Chondrocyte (in vitro differentiated cells): ENCODE measurements at regions not wholly inside any gene's neighbourhood (a gene's known extent, or its start where the extent isn't known, plus 50 kb on each side); places are given as distances from the start of the nearest gene placed in this dataset.

Experiments used
- DNase-seq: peaks from one replicate; pipeline ENCODE4 v3.0.0; 2021; ENCODE audit warnings: mixed read lengths, low spot score
- H3K27ac Mint-ChIP-seq: one replicate; pipeline ENCODE4 v1.8.0; 2021; ENCODE audit warnings: mild to moderate bottlenecking, moderate library complexity, mixed read lengths; ENCODE audit not compliant: unreplicated experiment
- H3K27me3 Mint-ChIP-seq: 2 replicates; pipeline ENCODE4 v1.8.0; 2021; ENCODE audit warnings: low read depth, mixed read lengths
- H3K36me3 Mint-ChIP-seq: 2 replicates; pipeline ENCODE4 v1.8.0; 2021; ENCODE audit warnings: low read depth, mixed read lengths
- H3K4me1 Mint-ChIP-seq: 2 replicates; pipeline ENCODE4 v1.8.0; 2021; ENCODE audit warnings: low read depth, mild to moderate bottlenecking, mixed read lengths
- H3K4me3 Mint-ChIP-seq: one replicate; pipeline ENCODE4 v1.8.0; 2021; ENCODE audit warnings: mild to moderate bottlenecking, moderate library complexity, mixed read lengths; ENCODE audit not compliant: unreplicated experiment
- H3K9me3 Mint-ChIP-seq: 2 replicates; pipeline ENCODE4 v1.8.0; 2021; ENCODE audit warnings: low read depth, mixed read lengths
- CTCF ChIP-seq: fragments of 200-600 bp; sonication (generic); IDR thresholded peaks from 2 replicates; pipeline ENCODE4 v1.5.0; 2021; ENCODE audit warnings: antibody characterized with exemption, mild to moderate bottlenecking, moderate library complexity

GRCh38 chr6:21496196-21496595, 97.4 kb upstream of the SOX4 start:
- no peak for DNase-seq
- no peak overlapping the region for H3K4me3 Mint-ChIP-seq
- no peak for TF ChIP-seq CTCF
- H3K27me3 Mint-ChIP-seq: no peaks in the 10 kb centered on the region
- H3K9me3 Mint-ChIP-seq: no peaks in the 10 kb centered on the region
- H3K4me1 Mint-ChIP-seq: peaks cover 13% of the 10 kb centered on the region
- H3K27ac Mint-ChIP-seq: peak overlapping the region; percentile 60
- no peaks in the 10 kb centered on the region for H3K36me3 Mint-ChIP-seq

GRCh38 chr6:21496706-21497105, 96.8 kb upstream of the SOX4 start:
- H3K36me3 Mint-ChIP-seq: no peaks in the 10 kb centered on the region
- H3K9me3 Mint-ChIP-seq: no peaks in the 10 kb centered on the region
- H3K4me3 Mint-ChIP-seq: no peak overlapping the region
- no peaks in the 10 kb centered on the region for H3K27me3 Mint-ChIP-seq
- no peak overlapping the region for H3K27ac Mint-ChIP-seq
- no peak for DNase-seq
- peaks cover 13% of the 10 kb centered on the region for H3K4me1 Mint-ChIP-seq
- no peak for TF ChIP-seq CTCF

GRCh38 chr6:21500314-21501020, 93.1 kb upstream of the SOX4 start:
- TF ChIP-seq CTCF: no peak
- Mint-ChIP-seq H3K27me3 (no peaks in the 10 kb centered on the region), H3K4me1 (peaks cover 13% of the 10 kb centered on the region), H3K4me3 (no peak overlapping the region), H3K27ac (no peak overlapping the region), H3K36me3 (no peaks in the 10 kb centered on the region), H3K9me3 (no peaks in the 10 kb centered on the region)
- no peak for DNase-seq

- H3K27ac Mint-ChIP-seq: no peak overlapping the region
- peaks cover 8% of the 10 kb centered on the region for H3K4me1 Mint-ChIP-seq
- no peak overlapping the region for H3K4me3 Mint-ChIP-seq
- H3K27me3 Mint-ChIP-seq: no peaks in the 10 kb centered on the region
- TF ChIP-seq CTCF: no peak
- no peaks in the 10 kb centered on the region for H3K36me3 Mint-ChIP-seq
- no peak for DNase-seq
- no peaks in the 10 kb centered on the region for H3K9me3 Mint-ChIP-seq
Measured at GRCh38 chr6:21501021-21501354, 92.6 kb upstream of the SOX4 start.

GRCh38 chr6:21501815-21502214, 91.7 kb upstream of the SOX4 start:
- no peak overlapping the region for H3K4me3 Mint-ChIP-seq
- TF ChIP-seq CTCF: no peak
- H3K36me3 Mint-ChIP-seq: no peaks in the 10 kb centered on the region
- no peak overlapping the region for H3K27ac Mint-ChIP-seq
- peaks cover under 1% of the 10 kb centered on the region for H3K4me1 Mint-ChIP-seq
- H3K9me3 Mint-ChIP-seq: no peaks in the 10 kb centered on the region
- DNase-seq: no peak
- no peaks in the 10 kb centered on the region for H3K27me3 Mint-ChIP-seq
